ENCODE measurements at regions not wholly inside any gene's neighbourhood (a gene's known extent, or its start where the extent isn't known, plus 50 kb on each side); places are given as distances from the start of the nearest gene placed in this dataset.

GRCh38 chr4:122015203-122015602 is 63.3 kb upstream of the TRPC3 start:
- BruUV-seq (replicated peaks): no TSS peak

GRCh38 chr4:122012735-122013134 is 60.9 kb upstream of the TRPC3 start:
- no peaks in the 10 kb centered on the region for H3K4me1 ChIP-seq (ENCODE audit: insufficient read depth, low read length, poor library complexity, severe bottlenecking)
- H3K27ac ChIP-seq (ENCODE audit: low read depth, low read length, poor library complexity, severe bottlenecking): no peak overlapping the region
- H3K36me3 ChIP-seq (ENCODE audit: insufficient read depth, low read length, poor library complexity, severe bottlenecking): no peaks in the 10 kb centered on the region
- no peak for TF ChIP-seq CTCF (conservative IDR thresholded peaks at IDR 0.05; ENCODE audit: low read depth, low read length)
- no peak for TF ChIP-seq EZH2 (IDR thresholded peaks at IDR 0.05; ENCODE audit: borderline replicate concordance, low read depth, low read length, poor library complexity, severe bottlenecking)
- no peaks in the 10 kb centered on the region for H3K27me3 ChIP-seq (replicated peaks; ENCODE audit: insufficient read depth, low read depth, low read length, poor library complexity)
- no peaks in the 10 kb centered on the region for H3K9me3 ChIP-seq (ENCODE audit: low read depth, low read length, poor library complexity, severe bottlenecking)
- CTCF ChIA-PET: no interaction called here
- BruUV-seq (replicated peaks): no TSS peak
- H3K4me3 ChIP-seq (ENCODE audit: low read depth, low read length, poor library complexity, severe bottlenecking): no peak overlapping the region
- POLR2A ChIA-PET (ENCODE audit: low non-redundant PET): no interaction called here
- no peak for DNase-seq (ENCODE audit: low spot score)
- intact Hi-C loops (cut with micrococcal nuclease; ENCODE audit: unreplicated experiment): no loop called here

More at GRCh38 chr4:122015203-122015602, 63.3 kb upstream of the TRPC3 start:
- Histone ChIP-seq H3K4me3 (ENCODE audit: low read depth, low read length, poor library complexity, severe bottlenecking) (no peak overlapping the region), H3K27ac (ENCODE audit: low read depth, low read length, poor library complexity, severe bottlenecking) (no peak overlapping the region), H3K36me3 (ENCODE audit: insufficient read depth, low read length, poor library complexity, severe bottlenecking) (no peaks in the 10 kb centered on the region), H3K27me3 (replicated peaks; ENCODE audit: insufficient read depth, low read depth, low read length, poor library complexity) (no peaks in the 10 kb centered on the region), H3K4me1 (ENCODE audit: insufficient read depth, low read length, poor library complexity, severe bottlenecking) (no peaks in the 10 kb centered on the region), H3K9me3 (ENCODE audit: low read depth, low read length, poor library complexity, severe bottlenecking) (no peaks in the 10 kb centered on the region)
- POLR2A ChIA-PET (ENCODE audit: low non-redundant PET): no interaction called here
- no peak for DNase-seq (ENCODE audit: low spot score)
- CTCF ChIA-PET: no interaction called here
- intact Hi-C loops (cut with micrococcal nuclease; ENCODE audit: unreplicated experiment): no loop called here
- TF ChIP-seq EZH2 (IDR thresholded peaks at IDR 0.05; ENCODE audit: borderline replicate concordance, low read depth, low read length, poor library complexity, severe bottlenecking): no peak
- TF ChIP-seq CTCF (conservative IDR thresholded peaks at IDR 0.05; ENCODE audit: low read depth, low read length): no peak

GRCh38 chr4:122010610-122011009 is 58.8 kb upstream of the TRPC3 start:
- no peak for DNase-seq (ENCODE audit: low spot score)
- Histone ChIP-seq H3K4me1 (ENCODE audit: insufficient read depth, low read length, poor library complexity, severe bottlenecking) (no peaks in the 10 kb centered on the region), H3K9me3 (ENCODE audit: low read depth, low read length, poor library complexity, severe bottlenecking) (no peaks in the 10 kb centered on the region), H3K36me3 (ENCODE audit: insufficient read depth, low read length, poor library complexity, severe bottlenecking) (no peaks in the 10 kb centered on the region), H3K4me3 (ENCODE audit: low read depth, low read length, poor library complexity, severe bottlenecking) (no peak overlapping the region), H3K27me3 (replicated peaks; ENCODE audit: insufficient read depth, low read depth, low read length, poor library complexity) (no peaks in the 10 kb centered on the region), H3K27ac (ENCODE audit: low read depth, low read length, poor library complexity, severe bottlenecking) (no peak overlapping the region)
- intact Hi-C loops (cut with micrococcal nuclease; ENCODE audit: unreplicated experiment): no loop called here
- no TSS peak for BruUV-seq (replicated peaks)
- ChIA-PET POLR2A (ENCODE audit: low non-redundant PET) (interaction anchor here (0.6 kb wide), 1 partner anchor 11 kb away, joined by 3 read pairs; no protein-coding TSS in a partner anchor), CTCF (no interaction called here)
- TF ChIP-seq CTCF (conservative IDR thresholded peaks at IDR 0.05; ENCODE audit: low read depth, low read length): no peak
- no peak for TF ChIP-seq EZH2 (IDR thresholded peaks at IDR 0.05; ENCODE audit: borderline replicate concordance, low read depth, low read length, poor library complexity, severe bottlenecking)
